ENCODE measurements at regions not wholly inside any gene's neighbourhood (a gene's known extent, or its start where the extent isn't known, plus 50 kb on each side); places are given as distances from the start of the nearest gene placed in this dataset.

DNA sequence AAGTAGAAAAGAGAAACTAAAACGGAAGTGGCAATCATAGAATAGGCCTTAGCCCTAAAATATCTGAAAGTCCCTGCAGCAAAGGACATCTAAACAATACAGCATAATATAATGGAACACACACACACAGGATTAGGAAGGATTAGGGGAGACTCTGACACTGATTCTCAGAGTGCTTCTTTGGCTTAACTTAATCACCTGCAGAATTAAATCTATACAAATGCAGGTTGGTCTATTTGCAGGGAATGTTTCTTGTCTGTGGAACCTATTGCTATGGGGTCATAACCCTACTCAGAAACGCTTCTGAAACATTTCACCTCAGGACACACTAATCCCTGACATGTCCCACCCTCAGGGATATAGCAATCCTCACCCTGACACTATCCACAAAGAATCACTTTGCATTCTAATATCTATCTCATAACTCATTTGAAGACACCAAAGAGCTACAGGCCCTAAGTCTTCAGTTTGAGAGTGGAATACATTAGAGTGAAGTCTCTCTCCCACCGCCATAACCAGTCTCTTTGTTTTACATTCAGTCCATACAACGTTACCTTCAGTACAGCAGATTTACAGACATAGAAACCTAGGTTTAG lies 1041.2 kb downstream of the TUSC7 start:
- no peak overlapping the region for H3K4me3 ChIP-seq
- no peak overlapping the region for H3K27ac ChIP-seq
- TF ChIP-seq CTCF (IDR thresholded peaks at IDR 0.05), result no peak
- DNase-seq (ENCODE audit: low spot score), result no peak

DNA sequence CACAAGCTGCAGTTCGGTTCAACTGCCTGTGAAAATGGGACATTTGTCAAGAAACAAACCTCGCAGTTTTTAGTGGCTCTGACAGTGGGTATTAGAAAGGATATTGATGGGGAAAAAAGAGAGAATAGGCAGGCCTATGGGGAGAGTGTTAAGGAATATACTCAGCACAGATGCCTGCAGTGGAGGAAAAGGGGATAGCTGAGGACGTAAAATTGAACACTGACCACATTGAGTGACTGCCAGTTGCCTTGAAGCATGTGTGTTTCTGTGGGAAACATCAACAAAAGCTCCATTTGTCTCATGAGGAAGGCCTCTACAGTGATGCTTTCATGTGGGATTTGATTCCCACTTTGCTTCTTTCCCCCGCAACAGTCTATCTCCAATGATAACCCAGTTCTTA lies 1042.1 kb downstream of the TUSC7 start:
- no peak overlapping the region for H3K27ac ChIP-seq
- DNase-seq (ENCODE audit: low spot score), result no peak
- no peak for TF ChIP-seq CTCF (IDR thresholded peaks at IDR 0.05)

DNA sequence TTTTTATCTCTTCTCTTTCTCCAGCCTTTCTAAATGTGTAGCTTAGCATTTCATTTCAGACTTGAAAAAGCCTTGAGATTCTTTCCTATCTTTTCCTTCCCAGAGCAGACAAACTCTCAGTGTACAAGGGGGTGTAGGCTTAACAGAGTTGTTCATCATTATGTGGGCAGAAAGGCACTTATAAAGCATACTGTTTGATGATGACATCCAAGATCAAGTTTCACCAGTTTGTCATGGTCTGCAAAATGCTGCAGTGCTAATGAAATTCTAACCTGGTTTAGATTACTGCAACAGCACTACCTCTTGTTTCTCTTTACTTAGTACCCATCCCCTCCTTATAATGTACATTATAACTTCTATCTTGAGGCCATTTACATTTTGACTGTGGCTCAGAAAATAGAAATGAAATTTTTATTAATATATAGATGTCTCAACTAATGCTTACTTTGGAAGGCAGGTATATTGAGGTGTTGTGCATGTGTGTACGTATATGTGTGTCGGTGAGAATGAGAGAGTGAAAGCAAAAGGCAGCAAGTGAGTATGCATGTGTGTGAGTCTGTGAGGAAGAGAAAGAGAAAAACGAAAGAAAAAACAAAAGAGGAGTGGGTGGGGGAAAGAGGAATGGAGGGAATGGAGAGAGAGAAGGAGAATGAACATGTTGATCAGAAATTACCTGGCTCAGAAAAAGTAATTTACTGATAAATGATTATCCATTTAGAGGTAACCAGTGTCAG lies 1043.6 kb downstream of the TUSC7 start:
- no peak for DNase-seq (ENCODE audit: low spot score)
- H3K4me3 ChIP-seq, result no peak overlapping the region
- no peak overlapping the region for H3K27ac ChIP-seq
- TF ChIP-seq CTCF (IDR thresholded peaks at IDR 0.05), result no peak

More for the DNA sequence above, 1042.1 kb downstream of the TUSC7 start:
- no peak overlapping the region for H3K4me3 ChIP-seq

DNA sequence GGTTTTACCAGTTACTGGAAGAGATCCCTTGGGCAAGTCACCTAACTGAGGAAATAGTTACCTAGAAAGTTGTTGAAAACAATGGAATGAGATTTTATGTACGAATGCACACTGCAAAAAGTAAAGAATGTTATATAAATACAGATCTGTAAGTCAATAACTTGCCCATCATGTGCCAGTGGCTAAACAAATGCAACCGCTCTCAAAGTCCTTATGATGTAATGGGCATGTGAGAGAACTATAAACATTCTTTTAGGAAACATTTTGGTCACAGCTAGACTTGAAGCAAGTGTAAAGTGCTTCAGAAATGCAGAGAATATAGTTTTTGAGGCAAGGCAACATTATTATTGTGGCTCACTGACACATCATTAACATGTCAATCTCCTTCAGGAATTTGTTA lies 1044.5 kb downstream of the TUSC7 start:
- TF ChIP-seq CTCF (IDR thresholded peaks at IDR 0.05), result no peak
- DNase-seq (ENCODE audit: low spot score), result no peak
- Histone ChIP-seq H3K27ac (no peak overlapping the region), H3K4me3 (no peak overlapping the region)

GRCh38 chr3:117754841-117755240 lies 1045.3 kb downstream of the TUSC7 start:
- DNase-seq (ENCODE audit: low spot score), result no peak
- H3K4me3 ChIP-seq, result no peak overlapping the region
- no peak overlapping the region for H3K27ac ChIP-seq
- no peak for TF ChIP-seq CTCF (IDR thresholded peaks at IDR 0.05)

DNA sequence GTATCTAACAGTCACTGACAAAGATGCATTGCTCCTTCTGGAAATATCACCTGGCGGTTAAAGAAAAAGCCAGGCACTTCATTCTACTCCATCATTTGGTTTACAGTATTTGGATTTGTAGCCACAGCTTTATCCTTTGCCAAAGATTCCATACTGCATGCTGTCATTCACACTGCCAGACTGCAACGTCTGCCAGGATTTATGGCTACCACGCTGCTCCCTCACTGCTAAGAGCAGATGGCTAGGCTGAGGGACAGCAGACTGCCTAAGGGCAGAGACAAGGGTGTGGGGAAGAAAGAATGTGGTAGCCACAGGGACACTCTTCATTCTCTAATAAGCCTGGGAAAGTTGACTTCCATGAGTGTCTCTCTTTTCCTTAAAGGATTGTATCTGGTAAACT lies 1047.0 kb downstream of the TUSC7 start:
- Histone ChIP-seq H3K4me3 (no peak overlapping the region), H3K27ac (no peak overlapping the region)
- no peak for DNase-seq (ENCODE audit: low spot score)
- TF ChIP-seq CTCF (IDR thresholded peaks at IDR 0.05), result no peak

Measured in coronary artery (tissue), 2 donors.